GM23248 (cell line): ENCODE measurements at regions not wholly inside any gene's neighbourhood (a gene's known extent, or its start where the extent isn't known, plus 50 kb on each side); places are given as distances from the start of the nearest gene placed in this dataset.

Experiments used
- DNase-seq: peaks from one replicate; pipeline ENCODE4 v3.0.0-alpha.2; 2015
- H2AFZ ChIP-seq: fragments of 200-600 bp; sonication (generic); 2 replicates; pipeline ENCODE4 v1.6.1; 2016; ENCODE audit warnings: antibody characterized with exemption
- H3F3A ChIP-seq: fragments of 200-600 bp; sonication (generic); 2 replicates; pipeline ENCODE4 v1.6.1; 2016; ENCODE audit warnings: mild to moderate bottlenecking, antibody characterized with exemption, mixed run types; ENCODE audit not compliant: insufficient read depth
- H3K27ac ChIP-seq: fragments of 200-600 bp; sonication (generic); 2 replicates; pipeline ENCODE4 v1.5.1; 2016; ENCODE audit warnings: mild to moderate bottlenecking
- H3K27me3 ChIP-seq: fragments of 200-600 bp; sonication (generic); replicated peaks from 2 replicates; pipeline ENCODE4 v1.6.1; 2016; ENCODE audit warnings: mild to moderate bottlenecking; ENCODE audit not compliant: insufficient read depth
- H3K36me3 ChIP-seq: fragments of 200-600 bp; sonication (generic); 2 replicates; pipeline ENCODE4 v1.6.1; 2016; ENCODE audit warnings: low read depth, mild to moderate bottlenecking
- H3K4me1 ChIP-seq: fragments of 200-600 bp; sonication (generic); 2 replicates; pipeline ENCODE4 v1.6.1; 2016; ENCODE audit warnings: mild to moderate bottlenecking; ENCODE audit not compliant: insufficient read depth
- H3K4me2 ChIP-seq: fragments of 200-600 bp; sonication (generic); one replicate; pipeline ENCODE4 v1.6.1; 2016; ENCODE audit warnings: mild to moderate bottlenecking; ENCODE audit not compliant: unreplicated experiment
- H3K4me3 ChIP-seq: fragments of 200-600 bp; sonication (generic); 2 replicates; pipeline ENCODE4 v1.5.1; 2016; ENCODE audit warnings: mild to moderate bottlenecking
- H3K79me2 ChIP-seq: fragments of 200-600 bp; sonication (generic); 2 replicates; pipeline ENCODE4 v1.6.1; 2016; ENCODE audit warnings: mild to moderate bottlenecking; ENCODE audit not compliant: insufficient read depth
- H3K9ac ChIP-seq: fragments of 200-600 bp; sonication (generic); 2 replicates; pipeline ENCODE4 v1.6.1; 2016; ENCODE audit warnings: mild to moderate bottlenecking
- H3K9me2 ChIP-seq: fragments of 200-600 bp; sonication (generic); 2 replicates; pipeline ENCODE4 v1.6.1; 2016; ENCODE audit warnings: mixed run types, mild to moderate bottlenecking, moderate library complexity; ENCODE audit not compliant: insufficient read depth
- H3K9me3 ChIP-seq: fragments of 200-600 bp; sonication (generic); one replicate; pipeline ENCODE4 v1.6.1; 2017; ENCODE audit warnings: low read depth
- H4K20me1 ChIP-seq: fragments of 200-600 bp; sonication (generic); 2 replicates; pipeline ENCODE4 v1.6.0; 2016; ENCODE audit not compliant: insufficient read depth
- EZH2 ChIP-seq: fragments of 200-600 bp; sonication (generic); IDR thresholded peaks from 2 replicates; pipeline ENCODE4 v1.6.1; 2018; ENCODE audit warnings: antibody characterized with exemption, mild to moderate bottlenecking; ENCODE audit not compliant: insufficient read depth, poor library complexity, severe bottlenecking
- EZH2phosphoT487 ChIP-seq: fragments of 200-600 bp; sonication (generic); IDR thresholded peaks from 2 replicates; pipeline ENCODE4 v1.6.1; 2018; ENCODE audit warnings: antibody characterized with exemption, moderate library complexity, mild to moderate bottlenecking, low read depth; ENCODE audit not compliant: insufficient read depth
- WGBS, 2 experiments: methylation state at CpG; one replicate each; pipeline ENCODE4 v1.1.6; 2015 to 2017; ENCODE audit warnings: low lambda C conversion rate in 2 of 2, low coverage in 1 of 2; ENCODE audit errors: missing lambda C conversion rate in 2 of 2; 5-methylcytosine and 5-hydroxymethylcytosine counted together
- in situ Hi-C: fragments of 300-500 bp; cut with MboI; formaldehyde crosslinking; loops from 2 replicates; pipeline ENCODE4 v1.15.0; 2020

GRCh38 chr7:116139007-116139406 is 71.3 kb upstream of the TES start:
- Histone ChIP-seq H3K79me2 (no peaks in the 10 kb centered on the region), H2AFZ (peak overlapping the region; percentile 60), H3K4me1 (peaks cover 21% of the 10 kb centered on the region; the same call in 1 of the 2 replicates), H3K4me3 (no peak overlapping the region), H3K36me3 (no peaks in the 10 kb centered on the region), H3K9me2 (no peaks in the 10 kb centered on the region), H3K9ac (no peak overlapping the region), H4K20me1 (no peaks in the 10 kb centered on the region), H3K27ac (no peak overlapping the region), H3K9me3 (no peaks in the 10 kb centered on the region), H3K4me2 (no peak overlapping the region), H3F3A (no peaks in the 10 kb centered on the region), H3K27me3 (no peaks in the 10 kb centered on the region)
- peak; percentile 32 for DNase-seq
- 69 to 72% methylated on average over 6 of the region's 6 CpGs for WGBS, 2 experiments
- TF ChIP-seq EZH2phosphoT487 (no peak), EZH2 (no peak)
- in situ Hi-C loops: no loop called here

GRCh38 chr7:116139807-116140206 is 70.5 kb upstream of the TES start:
- Histone ChIP-seq H2AFZ (peak overlapping the region; percentile 60; the same call in 1 of the 2 replicates), H3F3A (no peaks in the 10 kb centered on the region), H4K20me1 (no peaks in the 10 kb centered on the region), H3K9me3 (no peaks in the 10 kb centered on the region), H3K79me2 (no peaks in the 10 kb centered on the region), H3K4me3 (no peak overlapping the region), H3K4me2 (no peak overlapping the region), H3K9me2 (no peaks in the 10 kb centered on the region), H3K9ac (no peak overlapping the region), H3K4me1 (peaks cover 21% of the 10 kb centered on the region; the same call in 1 of the 2 replicates), H3K27me3 (no peaks in the 10 kb centered on the region), H3K36me3 (no peaks in the 10 kb centered on the region), H3K27ac (no peak overlapping the region)
- in situ Hi-C loops: no loop called here
- DNase-seq: no peak
- no peak for TF ChIP-seq EZH2phosphoT487
- no peak for TF ChIP-seq EZH2

GRCh38 chr7:116142374-116142773 is 68.0 kb upstream of the TES start:
- 96 to 100% methylated on average over 1 of the region's 1 CpG for WGBS, 2 experiments
- in situ Hi-C loops: no loop called here

GRCh38 chr7:116142850-116143249 is 67.5 kb upstream of the TES start:
- 74 to 78% methylated on average over 6 of the region's 6 CpGs for WGBS, 2 experiments
- no peaks in the 10 kb centered on the region for H4K20me1 ChIP-seq

More at GRCh38 chr7:116142374-116142773, 68.0 kb upstream of the TES start:
- H3K4me3 ChIP-seq: no peak overlapping the region
- no peaks in the 10 kb centered on the region for H3F3A ChIP-seq
- no peak overlapping the region for H3K27ac ChIP-seq
- H3K9me2 ChIP-seq: no peaks in the 10 kb centered on the region
- no peaks in the 10 kb centered on the region for H3K27me3 ChIP-seq
- DNase-seq: no peak
- no peaks in the 10 kb centered on the region for H4K20me1 ChIP-seq
- H3K4me1 ChIP-seq: peaks cover 15% of the 10 kb centered on the region; the same call in 1 of the 2 replicates
- no peak overlapping the region for H3K4me2 ChIP-seq
- TF ChIP-seq EZH2: no peak
- no peak for TF ChIP-seq EZH2phosphoT487
- H3K36me3 ChIP-seq: no peaks in the 10 kb centered on the region
- no peak overlapping the region for H2AFZ ChIP-seq
- H3K79me2 ChIP-seq: no peaks in the 10 kb centered on the region
- no peak overlapping the region for H3K9ac ChIP-seq
- H3K9me3 ChIP-seq: no peaks in the 10 kb centered on the region

GRCh38 chr7:116145245-116145852 is 65.0 kb upstream of the TES start:
- no peak overlapping the region for H3K27ac ChIP-seq
- no peaks in the 10 kb centered on the region for H3K9me2 ChIP-seq
- DNase-seq: no peak
- no peak for TF ChIP-seq EZH2phosphoT487
- TF ChIP-seq EZH2: no peak
- no peaks in the 10 kb centered on the region for H3K9me3 ChIP-seq
- H3K4me2 ChIP-seq: no peak overlapping the region
- H2AFZ ChIP-seq: no peak overlapping the region
- H3K9ac ChIP-seq: no peak overlapping the region
- in situ Hi-C loops: no loop called here
- no peaks in the 10 kb centered on the region for H3K79me2 ChIP-seq
- H3K27me3 ChIP-seq: no peaks in the 10 kb centered on the region
- no peaks in the 10 kb centered on the region for H4K20me1 ChIP-seq
- no peaks in the 10 kb centered on the region for H3K36me3 ChIP-seq
- 45 to 46% methylated on average over 2 of the region's 2 CpGs for WGBS, 2 experiments
- H3K4me1 ChIP-seq: peaks cover 4% of the 10 kb centered on the region
- H3F3A ChIP-seq: no peaks in the 10 kb centered on the region
- H3K4me3 ChIP-seq: no peak overlapping the region

More at GRCh38 chr7:116142850-116143249, 67.5 kb upstream of the TES start:
- Histone ChIP-seq H3K9me2 (no peaks in the 10 kb centered on the region), H3K36me3 (no peaks in the 10 kb centered on the region), H3K27ac (no peak overlapping the region), H3F3A (no peaks in the 10 kb centered on the region), H3K9ac (no peak overlapping the region), H3K27me3 (no peaks in the 10 kb centered on the region), H3K4me3 (no peak overlapping the region), H3K9me3 (no peaks in the 10 kb centered on the region), H3K4me1 (peaks cover 15% of the 10 kb centered on the region; the same call in 1 of the 2 replicates), H3K79me2 (no peaks in the 10 kb centered on the region), H3K4me2 (no peak overlapping the region), H2AFZ (no peak overlapping the region)
- DNase-seq: no peak
- no peak for TF ChIP-seq EZH2phosphoT487
- in situ Hi-C loops: no loop called here
